Hypothalamus (tissue), 51 donors: ENCODE measurements at regions not wholly inside any gene's neighbourhood (a gene's known extent, or its start where the extent isn't known, plus 50 kb on each side); places are given as distances from the start of the nearest gene placed in this dataset.

Experiments
- DNase-seq, 51 donors: peaks; one replicate each; lab custom pipeline; 2025; lab: John Stamatoyannopoulos, UW

DNA sequence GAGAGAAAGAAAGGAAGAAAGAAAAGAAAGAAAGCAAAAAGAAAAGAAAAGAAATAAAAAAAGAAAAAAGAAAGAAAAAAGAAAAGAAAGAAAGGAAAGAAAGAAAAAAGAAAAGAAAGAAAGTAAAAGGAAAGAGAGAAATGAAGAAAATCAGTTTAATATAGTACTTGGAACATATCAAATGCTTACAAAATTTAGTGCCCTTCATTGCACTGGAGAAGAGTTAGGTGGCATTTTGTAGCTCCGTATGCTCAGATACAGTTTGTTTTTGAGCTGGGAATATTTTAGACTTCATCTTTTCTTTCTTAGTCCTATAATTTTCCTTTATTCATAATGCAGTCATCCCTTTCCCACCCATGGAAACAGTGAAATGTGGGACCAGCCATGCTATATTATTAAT, 56.2 kb upstream of the APP start:
- DNase-seq: no peak

DNA sequence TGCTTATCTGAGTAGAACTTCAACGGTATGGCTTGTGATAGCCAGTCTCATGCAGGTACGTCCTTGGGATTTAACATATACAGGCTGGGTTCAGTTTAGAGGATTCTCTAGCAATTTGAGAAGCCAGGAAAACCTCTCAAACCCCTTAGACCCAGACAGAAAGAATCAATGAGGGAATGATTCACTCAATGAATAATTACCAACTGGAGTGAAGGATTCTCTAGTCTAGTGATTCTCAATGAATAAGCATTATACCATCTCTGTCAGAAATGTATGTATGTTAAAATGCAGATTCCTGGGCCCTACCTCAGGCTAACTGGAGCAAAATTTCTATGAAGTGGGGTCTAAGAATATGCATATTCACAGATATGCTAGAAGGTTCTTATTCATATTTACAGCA, 54.5 kb upstream of the APP start:
- no peak for DNase-seq

DNA sequence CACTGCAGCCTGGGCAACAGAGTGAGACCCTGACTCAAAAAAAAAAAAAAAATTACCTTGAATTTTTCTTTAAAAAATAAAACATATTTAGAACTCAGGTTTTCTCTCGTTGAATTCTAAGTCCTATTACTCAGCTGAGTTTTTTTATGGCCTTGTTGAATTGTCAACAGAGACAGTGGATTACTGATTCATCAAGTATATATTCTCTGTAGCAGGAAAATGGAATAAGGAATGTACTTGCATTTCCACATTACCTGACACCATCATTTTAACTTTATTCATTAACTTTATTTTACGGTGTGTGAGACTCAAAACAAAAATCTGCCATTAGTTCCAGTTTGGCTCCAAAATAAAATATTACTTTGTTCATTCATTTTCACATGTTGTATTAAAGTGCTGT, 53.8 kb upstream of the APP start:
- no peak for DNase-seq
